ENCODE measurements at regions not wholly inside any gene's neighbourhood (a gene's known extent, or its start where the extent isn't known, plus 50 kb on each side); places are given as distances from the start of the nearest gene placed in this dataset.

- no peak for DNase-seq (ENCODE audit: low read depth)
Observed at GRCh38 chr9:86452201-86452828, 98.1 kb upstream of the TUT7 start.

DNA sequence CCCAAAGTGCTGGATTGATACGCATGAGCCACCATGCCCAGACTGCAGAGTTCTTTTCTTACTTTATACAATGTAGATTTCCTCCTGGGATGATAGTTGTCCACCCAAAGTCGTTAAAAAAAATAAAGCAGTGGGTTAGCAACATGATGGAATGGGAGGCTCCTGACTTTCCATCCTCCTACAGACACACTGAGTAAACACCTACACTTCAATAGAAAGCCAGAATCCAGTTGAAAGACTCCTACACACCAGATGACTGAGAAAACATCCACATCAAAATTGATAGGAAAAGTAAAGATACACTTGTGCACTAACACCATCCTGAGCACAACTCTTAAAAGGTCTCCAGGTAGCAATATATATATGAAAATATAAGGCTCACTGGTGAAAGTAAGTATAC is 95.0 kb upstream of the TUT7 start:
- no peak for DNase-seq (ENCODE audit: low read depth)

DNA sequence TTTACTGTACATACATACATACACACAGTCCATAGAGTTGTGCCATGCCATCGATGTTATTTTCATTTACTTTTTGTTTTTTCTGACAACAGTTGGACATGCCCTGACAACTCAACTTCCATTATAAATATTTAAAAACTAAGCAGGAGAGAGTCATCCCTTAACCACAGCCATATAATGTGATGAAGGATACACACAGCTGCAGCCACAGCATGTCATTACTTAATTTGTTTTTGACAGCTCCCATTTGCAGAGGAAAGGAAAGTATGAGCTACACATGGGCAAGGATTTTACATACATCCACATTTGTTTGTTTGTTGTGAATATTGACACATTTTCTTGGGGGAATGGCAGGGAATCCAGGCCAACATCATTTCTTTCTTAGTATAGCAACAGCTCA is 91.5 kb upstream of the TUT7 start:
- peak; percentile 5 for DNase-seq (ENCODE audit: low read depth)

DNA sequence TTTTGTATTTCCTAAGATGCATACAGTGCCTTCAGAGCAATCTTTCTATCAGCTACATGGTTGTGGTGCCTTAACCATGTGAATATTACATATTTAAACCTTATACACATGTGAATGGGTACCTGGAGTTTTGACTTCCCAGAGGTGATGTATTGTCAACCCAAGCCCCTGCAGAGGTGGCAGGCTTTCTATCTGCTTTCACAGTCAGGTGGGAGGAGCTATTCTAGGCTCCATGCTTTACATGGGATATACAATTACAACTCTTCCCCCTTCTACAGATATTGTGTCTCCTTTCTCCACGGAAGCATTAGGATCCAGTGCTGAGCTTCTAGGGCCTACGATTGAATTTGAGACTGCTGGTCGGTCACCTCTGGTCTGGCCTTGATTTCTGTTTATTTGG is 89.8 kb upstream of the TUT7 start:
- no peak for DNase-seq (ENCODE audit: low read depth)

DNA sequence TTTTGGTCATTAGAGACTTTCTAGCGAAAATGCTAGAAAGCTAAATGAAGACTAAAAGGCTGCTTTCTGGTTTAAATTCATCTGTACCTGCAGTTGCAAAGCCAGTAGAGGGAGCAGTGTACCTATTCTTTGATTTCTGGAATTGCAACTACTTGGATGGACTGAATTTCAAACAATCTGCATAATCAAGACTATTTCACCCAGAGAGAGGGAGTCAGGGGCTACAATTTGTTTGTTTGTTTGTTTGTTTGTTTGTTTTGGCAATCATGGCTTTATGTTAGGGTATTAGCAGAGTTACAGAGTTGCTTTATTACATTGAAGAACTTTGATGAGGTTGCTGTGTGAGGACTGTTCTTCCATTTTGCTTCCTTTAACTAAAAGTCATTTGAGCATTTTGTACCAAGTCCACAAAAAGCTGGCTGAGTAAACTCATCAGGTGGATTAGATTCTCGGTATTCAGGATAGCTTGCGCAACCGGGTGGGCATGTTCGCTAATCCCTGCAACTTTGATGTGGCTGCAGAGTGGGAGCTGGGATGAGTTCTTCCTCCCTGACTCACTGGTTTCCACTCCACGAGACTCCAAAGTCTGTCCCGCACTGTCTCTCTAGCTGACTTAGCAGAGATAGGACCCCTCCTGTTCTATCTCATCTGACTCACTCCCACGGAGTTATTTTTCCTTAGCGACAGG is 80.0 kb upstream of the TUT7 start:
- peak; percentile 71 for DNase-seq (ENCODE audit: low read depth)

DNA sequence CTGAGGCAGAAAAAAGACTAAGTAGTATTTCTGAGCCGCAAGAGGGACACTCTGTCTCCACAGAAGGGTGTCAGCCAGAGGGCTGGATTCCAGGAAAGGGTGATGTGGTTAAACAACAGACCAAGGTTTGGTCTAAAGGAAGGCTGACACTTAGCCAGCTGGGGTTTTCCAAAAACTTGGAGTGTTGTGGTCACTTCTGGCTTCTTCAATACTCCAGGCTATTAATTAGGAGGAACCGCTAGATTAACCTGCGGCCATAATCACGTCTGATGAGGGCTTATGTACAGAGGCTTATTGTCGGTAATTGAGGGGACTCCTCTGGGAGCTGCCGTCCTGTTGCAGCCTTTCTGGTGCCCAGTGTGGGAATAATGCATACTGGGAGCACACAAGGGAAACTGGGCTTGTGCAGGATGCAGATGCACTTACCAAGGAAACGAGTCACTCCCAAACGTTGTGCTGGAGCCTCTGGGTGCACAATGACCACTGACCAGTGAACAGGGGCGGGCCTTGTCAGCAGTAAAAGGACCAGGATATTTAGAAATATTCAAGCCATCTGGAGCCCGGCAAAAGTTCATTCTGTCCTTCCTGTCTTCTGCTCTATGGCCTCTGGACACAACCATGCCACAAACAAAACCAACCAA is 70.2 kb upstream of the TUT7 start:
- DNase-seq (ENCODE audit: low read depth) = peak; percentile 59

DNA sequence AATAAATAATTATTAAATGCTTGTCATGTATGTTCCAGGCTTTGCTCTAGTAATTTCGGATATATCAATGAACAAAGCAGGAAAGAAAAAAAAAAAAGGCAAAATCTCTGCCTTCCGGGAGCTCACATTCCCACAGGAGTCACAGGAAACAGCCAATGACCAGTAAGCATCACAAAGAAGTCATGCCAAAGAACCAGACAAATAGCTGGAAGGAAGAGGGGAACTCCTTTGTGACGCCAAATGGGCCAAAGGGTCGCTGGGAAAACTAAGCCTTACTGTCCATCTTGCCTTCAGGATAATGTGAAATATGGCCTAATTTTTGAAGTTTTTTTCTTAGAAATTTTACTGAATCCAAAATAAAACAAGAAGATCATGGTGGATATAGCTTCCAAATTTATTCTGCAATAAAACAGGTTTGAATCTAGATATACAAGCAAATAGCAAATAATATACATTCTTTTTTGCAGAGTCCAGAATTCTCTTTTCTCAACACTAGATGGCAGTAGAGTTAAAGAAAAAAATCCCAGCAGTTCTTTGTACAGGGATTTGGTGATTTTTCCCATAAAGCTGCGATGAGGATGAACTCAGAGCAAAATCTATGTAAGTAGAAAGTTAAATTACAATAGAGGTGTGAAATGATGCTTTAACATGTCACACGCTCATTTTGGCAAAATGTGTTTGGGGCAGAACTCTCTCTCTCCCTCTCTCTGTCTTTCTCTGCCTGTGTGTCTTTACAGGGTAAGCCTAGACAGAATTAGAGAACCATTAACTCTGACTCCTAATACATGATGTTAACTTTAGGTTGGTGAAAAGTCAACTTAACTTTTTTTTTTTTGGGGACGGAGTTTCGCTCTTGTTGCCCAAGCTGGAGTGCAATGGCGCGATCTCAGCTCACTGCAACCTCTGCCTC is 60.0 kb upstream of the TUT7 start:
- DNase-seq (ENCODE audit: low read depth) = peak; percentile 52

DNA sequence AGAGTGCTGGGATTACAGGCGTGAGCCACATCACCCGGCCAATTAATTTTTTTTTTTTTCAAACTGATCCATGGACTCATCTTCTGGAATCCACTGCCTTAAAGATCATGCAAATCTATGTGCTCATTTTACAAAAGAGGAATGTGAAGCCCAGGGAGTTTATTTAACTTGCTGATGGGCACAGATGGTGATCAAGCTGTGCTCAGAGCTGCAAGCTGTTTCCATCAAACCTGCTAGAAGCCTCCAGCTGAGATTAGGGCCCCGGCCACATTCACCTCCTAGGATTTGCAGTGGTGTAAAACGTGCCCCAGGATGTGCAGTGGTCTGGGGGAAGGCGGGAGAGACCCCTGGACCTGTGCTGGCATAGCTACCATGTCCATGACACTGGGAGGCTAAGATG is 56.1 kb upstream of the TUT7 start:
- DNase-seq (ENCODE audit: low read depth) = no peak

DNA sequence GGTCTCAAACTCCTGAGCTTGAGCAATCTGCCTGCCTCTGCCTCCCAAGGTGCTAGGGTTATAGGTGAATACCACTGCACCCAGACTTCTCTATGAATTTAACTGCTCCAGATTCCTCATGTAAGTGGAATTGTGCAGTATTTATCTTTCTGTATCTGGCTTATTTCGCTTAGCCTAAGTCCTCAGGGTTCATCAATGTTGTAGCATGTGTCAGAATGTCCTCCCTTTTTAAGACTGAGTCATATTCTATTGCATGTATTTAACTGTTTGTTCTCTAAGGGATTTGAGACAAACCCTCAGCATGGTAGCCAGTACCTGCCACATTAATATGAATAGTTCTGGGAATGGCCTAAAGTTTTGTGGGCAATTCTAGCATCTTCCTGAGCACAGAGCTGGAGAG is 53.9 kb upstream of the TUT7 start:
- DNase-seq (ENCODE audit: low read depth) = peak; percentile 21

GRCh38 chr9:86407022-86407421 is 52.8 kb upstream of the TUT7 start:
- DNase-seq (ENCODE audit: low read depth) = peak; percentile 84

- peak; percentile 53 for DNase-seq (ENCODE audit: low read depth)
Observed at GRCh38 chr9:86406366-86406765, 52.2 kb upstream of the TUT7 start.

- DNase-seq (ENCODE audit: low read depth) = peak; percentile 84
Observed at GRCh38 chr9:86405926-86406325, 51.7 kb upstream of the TUT7 start.

DNA sequence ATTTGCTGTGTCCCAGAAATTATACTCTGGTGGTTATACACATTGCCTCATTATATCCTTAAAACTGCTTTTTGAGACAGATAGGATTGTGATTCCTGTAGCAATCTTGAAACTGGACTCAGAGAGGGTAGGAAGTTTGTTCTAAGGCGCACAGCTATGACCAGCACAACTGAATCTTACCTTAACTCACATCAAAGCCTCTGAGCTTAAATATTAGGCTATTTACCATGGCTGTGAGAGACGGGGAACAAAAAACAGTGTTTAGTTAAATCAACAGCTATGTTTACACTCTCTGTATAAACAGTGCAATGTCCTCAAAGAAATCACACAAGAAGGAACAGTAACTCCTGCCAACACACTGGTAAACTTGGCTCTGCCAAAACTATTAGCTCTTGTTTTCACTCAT is 50.9 kb upstream of the TUT7 start:
- no peak for DNase-seq (ENCODE audit: low read depth)
